Activated CD4-positive, alpha-beta T cell treated with anti-CD3 and anti-CD28 coated beads for 4 hours (primary cell): ENCODE measurements at regions not wholly inside any gene's neighbourhood (a gene's known extent, or its start where the extent isn't known, plus 50 kb on each side); places are given as distances from the start of the nearest gene placed in this dataset.

Source experiments
- DNase-seq, 2 donors: peaks; one replicate each; pipeline ENCODE4 v3.0.0-alpha.2; 2020

- no peak for DNase-seq
Observed at GRCh38 chr2:60400462-60401246, 152.8 kb downstream of the BCL11A start.

DNA sequence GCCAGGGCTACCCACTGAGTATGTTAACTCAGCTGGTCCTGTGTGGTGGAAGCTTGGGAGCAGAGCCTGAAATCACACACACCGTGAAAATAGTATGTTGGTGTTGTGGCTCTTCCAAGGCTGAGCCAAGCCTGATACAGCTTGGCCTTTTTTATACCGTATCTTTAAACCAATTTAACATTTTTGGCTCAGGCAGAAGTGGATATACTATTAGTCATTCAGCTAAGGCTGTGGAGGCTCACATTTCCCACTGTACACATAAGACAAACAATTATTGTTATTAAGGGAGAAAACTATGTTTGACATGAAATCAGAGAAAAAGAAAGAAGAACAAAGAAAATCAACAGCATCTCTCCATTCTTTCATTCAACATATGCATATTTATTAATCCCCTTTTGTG, 159.0 kb downstream of the BCL11A start:
- no peak for DNase-seq

- no peak for DNase-seq
Observed at GRCh38 chr2:60391649-60392375, 161.6 kb downstream of the BCL11A start.

- DNase-seq = no peak
Observed at GRCh38 chr2:60391230-60391629, 162.2 kb downstream of the BCL11A start.

- no peak for DNase-seq
Observed at GRCh38 chr2:60386436-60386835, 167.0 kb downstream of the BCL11A start.

DNA sequence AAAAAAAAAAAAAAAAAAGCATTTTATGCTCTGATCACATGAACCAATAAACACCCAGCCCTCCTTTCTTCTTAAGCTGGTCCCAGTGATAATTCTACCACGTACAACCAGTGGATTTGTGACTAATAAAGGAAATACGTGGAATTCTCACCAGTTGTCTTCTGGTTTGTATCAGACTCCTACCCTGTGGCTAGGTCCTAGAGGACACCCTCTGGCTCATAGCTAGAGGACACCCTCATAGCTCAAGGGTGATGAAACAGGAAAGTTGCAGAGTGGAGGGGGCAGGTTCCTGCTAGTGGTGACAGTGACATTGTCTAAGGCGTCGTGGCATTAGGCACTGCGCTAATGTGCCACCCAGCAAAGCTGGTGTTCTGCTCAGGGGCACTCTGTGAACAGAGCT, 167.8 kb downstream of the BCL11A start:
- DNase-seq = no peak

- no peak for DNase-seq
Observed at GRCh38 chr2:60383401-60384143, 169.9 kb downstream of the BCL11A start.

GRCh38 chr2:60380411-60380810, 173.0 kb downstream of the BCL11A start:
- DNase-seq = no peak

GRCh38 chr2:60379684-60380083, 173.8 kb downstream of the BCL11A start:
- DNase-seq = no peak

DNA sequence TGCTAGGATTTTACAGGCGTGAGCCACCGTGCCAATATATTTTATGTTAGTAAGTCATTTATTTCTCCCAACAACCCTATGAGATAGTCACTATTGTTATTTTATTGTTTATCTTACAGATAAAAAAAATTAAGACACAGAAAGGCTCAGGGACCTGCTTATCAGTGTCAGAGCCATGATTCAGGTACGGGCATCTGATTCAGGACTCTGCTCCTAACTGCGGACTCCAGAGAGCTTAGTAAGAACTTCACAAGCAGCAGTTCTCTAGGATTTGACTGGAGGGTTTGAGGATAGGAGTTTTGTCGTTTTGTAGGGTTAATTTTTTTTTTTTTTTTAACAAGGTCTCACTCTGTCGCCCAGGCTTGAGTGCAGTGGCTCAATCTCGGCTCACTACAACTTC, 174.2 kb downstream of the BCL11A start:
- no peak for DNase-seq

GRCh38 chr2:60377825-60378224, 175.6 kb downstream of the BCL11A start:
- no peak for DNase-seq

GRCh38 chr2:60376252-60376651, 177.2 kb downstream of the BCL11A start:
- no peak for DNase-seq

DNA sequence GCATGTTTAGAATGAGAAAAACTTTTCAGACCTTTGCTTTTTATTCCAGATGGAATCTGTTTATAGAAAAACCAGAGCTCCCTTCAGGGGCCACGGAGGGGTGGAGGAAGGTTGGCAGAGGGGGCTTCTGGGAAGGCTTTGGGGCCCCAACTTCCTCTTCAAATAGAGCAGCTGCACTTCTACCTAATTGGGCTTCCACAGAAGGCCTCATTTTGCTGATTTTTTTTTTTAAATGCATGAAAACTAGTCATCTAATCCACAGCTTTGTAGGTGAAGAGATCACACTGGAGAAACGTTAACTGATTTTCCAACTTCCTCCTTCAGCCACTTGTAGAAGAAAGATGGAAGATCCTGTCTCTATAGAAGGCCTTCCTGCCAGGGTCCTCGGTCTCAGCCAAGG, 181.8 kb downstream of the BCL11A start:
- no peak for DNase-seq

- DNase-seq = no peak
Observed at GRCh38 chr2:60371219-60371618, 182.2 kb downstream of the BCL11A start.

DNA sequence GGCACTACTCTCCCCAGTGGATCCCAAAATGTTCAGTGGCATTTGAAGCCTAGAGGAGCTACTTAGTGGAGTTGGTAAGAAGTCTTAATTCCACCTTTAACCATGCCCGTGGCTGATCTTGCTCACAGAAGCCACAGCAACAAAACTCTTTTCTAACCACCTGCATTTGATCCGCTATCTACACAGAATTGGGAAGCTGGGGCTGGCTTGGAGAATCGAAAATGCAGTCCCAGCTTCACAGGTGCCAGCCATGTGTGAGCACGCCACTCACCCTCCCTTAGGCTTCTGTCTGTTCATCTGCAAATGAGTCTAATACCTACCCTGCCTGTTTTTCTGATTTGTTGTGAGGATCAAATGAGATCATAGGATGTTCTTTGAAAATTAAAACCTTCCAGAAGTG, 182.6 kb downstream of the BCL11A start:
- DNase-seq = no peak

GRCh38 chr2:60368456-60368855, 185.0 kb downstream of the BCL11A start:
- no peak for DNase-seq

- no peak for DNase-seq
Observed at GRCh38 chr2:60366135-60366712, 187.2 kb downstream of the BCL11A start.

GRCh38 chr2:60365556-60365955, 187.9 kb downstream of the BCL11A start:
- DNase-seq = no peak

DNA sequence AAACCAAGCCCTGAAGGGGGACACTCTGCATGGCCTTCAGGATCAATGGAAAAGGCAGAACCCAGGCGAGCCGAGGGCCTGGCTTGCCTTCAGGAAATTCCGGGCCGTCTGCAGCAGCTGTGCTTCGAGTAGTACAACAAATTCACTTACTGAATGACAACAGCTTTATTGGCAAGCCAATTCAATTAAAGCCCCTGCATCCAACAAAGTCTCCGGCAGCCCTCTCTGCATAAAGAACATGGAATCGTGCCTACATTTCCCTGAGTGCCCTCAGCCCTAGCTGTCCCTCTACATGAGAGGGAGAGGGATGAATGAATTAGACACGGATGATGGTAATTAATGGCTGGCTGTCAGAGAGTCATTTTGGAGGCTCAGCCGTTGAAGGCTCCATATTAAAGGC, 189.0 kb downstream of the BCL11A start:
- no peak for DNase-seq

- no peak for DNase-seq
Observed at GRCh38 chr2:60361498-60361897, 192.0 kb downstream of the BCL11A start.

DNA sequence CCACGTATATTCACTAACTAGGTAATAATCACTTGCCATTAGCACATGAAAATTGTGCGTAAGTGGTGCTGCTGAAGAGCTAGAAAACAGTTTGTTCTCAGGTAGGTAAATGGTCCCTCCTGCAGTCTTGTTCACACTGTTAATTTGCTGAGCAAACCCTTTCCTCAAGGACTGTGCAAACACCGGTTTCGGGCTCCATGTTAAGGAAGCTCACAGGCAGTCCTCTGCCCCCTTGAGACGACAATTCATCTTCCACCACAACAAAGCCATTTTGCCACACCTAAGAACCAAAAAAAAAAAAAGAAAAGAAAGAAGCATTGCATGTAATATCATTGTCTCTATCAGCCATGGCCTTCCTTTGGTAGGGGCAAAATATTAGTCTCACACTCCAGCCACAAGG, 193.9 kb downstream of the BCL11A start:
- no peak for DNase-seq

- DNase-seq = no peak
Observed at GRCh38 chr2:60358476-60358875, 195.0 kb downstream of the BCL11A start.

- no peak for DNase-seq
Observed at GRCh38 chr2:60357996-60358395, 195.5 kb downstream of the BCL11A start.
